Liver (tissue), 7 donors: ENCODE measurements at regions not wholly inside any gene's neighbourhood (a gene's known extent, or its start where the extent isn't known, plus 50 kb on each side); places are given as distances from the start of the nearest gene placed in this dataset.

Experiments used
- DNase-seq: peaks from one replicate; pipeline ENCODE4 v3.0.0-alpha.2; 2017; ENCODE audit warnings: low spot score
- H3K27ac ChIP-seq, 2 donors: one replicate each; pipeline ENCODE4 v1.7.0; 2013; ENCODE audit warnings: inconsistent platforms in 2 of 2, low read length in 2 of 2, control low read depth in 1 of 2, low read depth in 1 of 2, mild to moderate bottlenecking in 1 of 2
- H3K27me3 ChIP-seq, 4 donors: one replicate each; pipeline versions ENCODE4 v1.6.1 to v1.7.0; 2013; ENCODE audit warnings: low read length in 3 of 4, inconsistent platforms in 1 of 4, mild to moderate bottlenecking in 1 of 4, moderate library complexity in 1 of 4; ENCODE audit not compliant: control insufficient read depth in 4 of 4, insufficient read depth in 4 of 4
- H3K36me3 ChIP-seq, 4 donors: one replicate each; pipeline versions ENCODE4 v1.6.1 to v1.7.0; 2013; ENCODE audit warnings: low read length in 3 of 4, mild to moderate bottlenecking in 3 of 4, low read depth in 1 of 4, moderate library complexity in 1 of 4; ENCODE audit not compliant: control insufficient read depth in 4 of 4, insufficient read depth in 3 of 4
- H3K4me1 ChIP-seq, 4 donors: one replicate each; pipeline versions ENCODE4 v1.6.1 to v1.7.0; 2013; ENCODE audit warnings: low read length in 3 of 4, mild to moderate bottlenecking in 3 of 4, moderate library complexity in 1 of 4; ENCODE audit not compliant: control insufficient read depth in 4 of 4, insufficient read depth in 4 of 4
- H3K4me3 ChIP-seq, 3 donors: one replicate each; pipeline versions ENCODE4 v1.6.1 to v1.7.0; 2013; ENCODE audit warnings: low read length in 3 of 3, control low read depth in 1 of 3, low read depth in 1 of 3, mild to moderate bottlenecking in 1 of 3
- H3K9ac ChIP-seq, 2 donors: one replicate each; pipeline ENCODE4 v1.7.0; 2013; ENCODE audit warnings: low read length in 2 of 2, mild to moderate bottlenecking in 2 of 2, moderate library complexity in 2 of 2, control low read depth in 1 of 2, low read depth in 1 of 2
- H3K9me3 ChIP-seq, 4 donors: one replicate each; pipeline versions ENCODE4 v1.6.1 to v1.7.0; 2013; ENCODE audit warnings: low read length in 3 of 4; ENCODE audit not compliant: control insufficient read depth in 4 of 4
- EGR1 ChIP-seq, 2 donors: IDR thresholded peaks; 2 replicates each; pipeline ENCODE4 v1.6.1; 2016 to 2018; ENCODE audit warnings: antibody characterized with exemption in 2 of 2, low read depth in 2 of 2
- FOXA1 ChIP-seq: IDR thresholded peaks from 2 replicates; pipeline ENCODE4 v1.6.1; 2016; ENCODE audit warnings: antibody characterized with exemption
- FOXA2 ChIP-seq: IDR thresholded peaks from 2 replicates; pipeline ENCODE4 v1.6.1; 2016; ENCODE audit warnings: antibody characterized with exemption
- REST ChIP-seq: IDR thresholded peaks from 2 replicates; pipeline ENCODE4 v1.6.1; 2016; ENCODE audit warnings: antibody characterized with exemption, mild to moderate bottlenecking
- TAF1 ChIP-seq: conservative IDR thresholded peaks from 2 replicates; pipeline ENCODE4 v1.6.1; 2016; ENCODE audit warnings: antibody characterized with exemption, mild to moderate bottlenecking
- YY1 ChIP-seq: IDR thresholded peaks from 2 replicates; pipeline ENCODE4 v1.6.1; 2016; ENCODE audit warnings: antibody characterized with exemption, mild to moderate bottlenecking
- ZBTB33 ChIP-seq: IDR thresholded peaks from 2 replicates; pipeline ENCODE4 v1.6.1; 2016; ENCODE audit warnings: antibody characterized with exemption
- WGBS: extraction: QIAGEN DNeasy Blood & Tissue Kit; methylation state at CpG from one replicate; pipeline ENCODE4 v1.1.7; 2013; 5-methylcytosine and 5-hydroxymethylcytosine counted together
- TF ChIP-seq, protein P1 (sequence below): IDR thresholded peaks from 2 replicates; pipeline ENCODE4 v1.6.1; 2016; ENCODE audit warnings: antibody characterized with exemption
- donor health status: healthy.
- donor health status: healthy.
- donor health status: healthy.
- donor health status: healthy.

- Histone ChIP-seq H3K9ac (no peak overlapping the region), H3K4me1 (no peaks in the 10 kb centered on the region), H3K9me3 (peaks cover 0 to 12% (median 3%) of the 10 kb centered on the region in 4 donors), H3K4me3 (no peak overlapping the region), H3K36me3 (no peaks in the 10 kb centered on the region), H3K27ac (no peak overlapping the region), H3K27me3 (peaks cover 0 to 3% (median 0%) of the 10 kb centered on the region in 4 donors)
- TF ChIP-seq, protein P1, sequence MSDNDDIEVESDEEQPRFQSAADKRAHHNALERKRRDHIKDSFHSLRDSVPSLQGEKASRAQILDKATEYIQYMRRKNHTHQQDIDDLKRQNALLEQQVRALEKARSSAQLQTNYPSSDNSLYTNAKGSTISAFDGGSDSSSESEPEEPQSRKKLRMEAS, result no peak
- TF ChIP-seq REST, result no peak
- WGBS, result 84% methylated on average over 1 of the region's 1 CpG
- DNase-seq, result no peak
Measured at GRCh38 chr1:114253900-114254299, 100.2 kb upstream of the SYT6 start.

DNA sequence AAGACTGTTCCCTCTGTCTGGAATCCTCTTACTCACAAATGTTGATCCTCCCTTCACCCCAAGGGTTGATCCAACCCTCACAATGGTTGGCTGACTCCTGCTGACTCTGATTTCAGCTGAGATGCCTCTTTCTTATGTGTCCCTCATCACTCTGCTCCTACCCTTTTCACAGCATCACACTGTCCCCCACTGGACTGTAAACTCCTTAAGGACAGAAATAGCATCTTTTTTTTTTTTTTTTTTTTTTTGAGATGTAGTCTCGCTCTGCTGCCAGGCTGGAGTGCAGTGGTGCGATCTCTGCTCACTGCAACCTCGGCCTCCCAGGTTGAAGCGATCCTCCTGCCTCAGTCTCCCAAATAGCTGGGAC is 97.9 kb upstream of the SYT6 start:
- H3K9me3 ChIP-seq, result peaks cover 0 to 12% (median 3%) of the 10 kb centered on the region in 4 donors
- no peaks in the 10 kb centered on the region for H3K36me3 ChIP-seq
- H3K27me3 ChIP-seq, result peaks cover 0 to 3% (median 0%) of the 10 kb centered on the region in 4 donors
- H3K4me1 ChIP-seq, result no peaks in the 10 kb centered on the region
- DNase-seq, result no peak
- no peak overlapping the region for H3K9ac ChIP-seq
- H3K4me3 ChIP-seq, result no peak overlapping the region
- TF ChIP-seq TAF1 (no peak), EGR1 (IDR thresholded peaks at IDR 0.05; ENCODE audit: low read depth in 2 of 2) (no peak)
- no peak overlapping the region for H3K27ac ChIP-seq
- WGBS, result 90% methylated on average over 4 of the region's 4 CpGs

- TF ChIP-seq FOXA1 (no peak), YY1 (no peak), ZBTB33 (no peak), FOXA2 (no peak)
- Histone ChIP-seq H3K9ac (no peak overlapping the region), H3K9me3 (peaks cover 0 to 12% (median 3%) of the 10 kb centered on the region in 4 donors), H3K27ac (no peak overlapping the region), H3K4me1 (no peaks in the 10 kb centered on the region), H3K36me3 (no peaks in the 10 kb centered on the region), H3K4me3 (no peak overlapping the region), H3K27me3 (peaks cover 0 to 3% (median 0%) of the 10 kb centered on the region in 4 donors)
- WGBS, result 89% methylated on average over 12 of the region's 12 CpGs
- no peak for DNase-seq
Measured at GRCh38 chr1:114250683-114251572, 97.3 kb upstream of the SYT6 start.
